ENCODE measurements at regions not wholly inside any gene's neighbourhood (a gene's known extent, or its start where the extent isn't known, plus 50 kb on each side); places are given as distances from the start of the nearest gene placed in this dataset.

DNA sequence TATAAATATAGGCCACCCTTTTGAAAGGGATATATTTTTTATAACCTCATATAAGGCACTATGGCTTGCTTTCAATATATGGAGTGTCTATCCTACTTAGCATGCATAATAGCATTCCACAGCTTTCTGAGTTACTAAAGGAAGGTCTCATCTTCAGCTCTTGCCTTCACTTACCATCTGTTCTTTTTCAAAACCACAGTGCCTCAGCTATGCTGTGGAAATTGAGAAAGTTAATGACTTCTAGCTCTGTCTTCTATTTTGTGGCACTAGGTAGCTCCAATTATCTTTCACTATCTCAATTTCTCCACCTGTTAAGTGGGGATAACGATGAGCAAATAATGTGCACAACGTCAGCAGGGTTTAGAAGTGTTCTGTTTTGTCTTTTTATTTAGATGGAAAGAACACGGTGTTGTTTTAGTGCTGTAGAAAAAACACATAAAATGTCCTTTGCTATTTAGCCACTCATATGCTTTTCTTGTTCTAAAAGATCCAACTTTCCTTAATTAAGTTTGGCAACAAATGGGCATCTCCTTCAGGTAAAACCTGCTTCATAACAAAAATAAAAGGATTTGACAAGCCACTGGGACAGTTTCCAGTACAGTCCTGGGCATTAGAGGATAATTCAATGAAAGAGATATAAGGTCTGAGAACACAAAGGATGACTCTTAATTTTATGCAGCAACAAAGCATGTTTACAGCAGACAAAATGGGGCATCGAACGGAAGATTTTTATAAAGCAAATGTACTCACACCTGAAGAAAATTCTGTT lies 462.0 kb upstream of the SYT1 start:
- TF ChIP-seq, protein P1, sequence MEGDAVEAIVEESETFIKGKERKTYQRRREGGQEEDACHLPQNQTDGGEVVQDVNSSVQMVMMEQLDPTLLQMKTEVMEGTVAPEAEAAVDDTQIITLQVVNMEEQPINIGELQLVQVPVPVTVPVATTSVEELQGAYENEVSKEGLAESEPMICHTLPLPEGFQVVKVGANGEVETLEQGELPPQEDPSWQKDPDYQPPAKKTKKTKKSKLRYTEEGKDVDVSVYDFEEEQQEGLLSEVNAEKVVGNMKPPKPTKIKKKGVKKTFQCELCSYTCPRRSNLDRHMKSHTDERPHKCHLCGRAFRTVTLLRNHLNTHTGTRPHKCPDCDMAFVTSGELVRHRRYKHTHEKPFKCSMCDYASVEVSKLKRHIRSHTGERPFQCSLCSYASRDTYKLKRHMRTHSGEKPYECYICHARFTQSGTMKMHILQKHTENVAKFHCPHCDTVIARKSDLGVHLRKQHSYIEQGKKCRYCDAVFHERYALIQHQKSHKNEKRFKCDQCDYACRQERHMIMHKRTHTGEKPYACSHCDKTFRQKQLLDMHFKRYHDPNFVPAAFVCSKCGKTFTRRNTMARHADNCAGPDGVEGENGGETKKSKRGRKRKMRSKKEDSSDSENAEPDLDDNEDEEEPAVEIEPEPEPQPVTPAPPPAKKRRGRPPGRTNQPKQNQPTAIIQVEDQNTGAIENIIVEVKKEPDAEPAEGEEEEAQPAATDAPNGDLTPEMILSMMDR (IDR thresholded peaks at IDR 0.05; ENCODE audit: insufficient read depth, low read depth, low read length, missing control alignments), result no peak
- no peak overlapping the region for H3K4me3 ChIP-seq (ENCODE audit: low read length)
- DNase-seq (ENCODE audit: low read depth), result no peak

DNA sequence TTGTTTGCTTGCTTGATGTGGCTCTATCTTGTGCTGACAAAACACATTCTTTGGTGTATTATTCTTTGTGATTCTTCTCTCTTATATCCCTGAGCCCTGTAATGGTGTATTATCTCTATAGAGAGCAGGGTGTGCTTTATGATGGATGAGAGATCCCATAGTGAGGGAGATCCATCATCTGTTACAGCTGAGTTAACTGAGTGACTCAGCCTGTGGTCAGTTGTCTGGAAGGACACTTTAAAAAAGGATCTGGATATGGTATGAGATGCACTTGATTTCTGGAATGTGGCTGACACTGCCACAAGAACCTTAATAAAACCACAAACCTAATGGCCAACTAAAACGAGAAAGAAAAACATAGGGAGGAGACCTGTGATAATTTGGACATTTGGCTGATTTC lies 461.4 kb upstream of the SYT1 start:
- DNase-seq (ENCODE audit: low read depth), result peak; percentile 24
- TF ChIP-seq, protein P1 (IDR thresholded peaks at IDR 0.05; ENCODE audit: insufficient read depth, low read depth, low read length, missing control alignments), result no peak
- H3K4me3 ChIP-seq (ENCODE audit: low read length), result no peak overlapping the region

DNA sequence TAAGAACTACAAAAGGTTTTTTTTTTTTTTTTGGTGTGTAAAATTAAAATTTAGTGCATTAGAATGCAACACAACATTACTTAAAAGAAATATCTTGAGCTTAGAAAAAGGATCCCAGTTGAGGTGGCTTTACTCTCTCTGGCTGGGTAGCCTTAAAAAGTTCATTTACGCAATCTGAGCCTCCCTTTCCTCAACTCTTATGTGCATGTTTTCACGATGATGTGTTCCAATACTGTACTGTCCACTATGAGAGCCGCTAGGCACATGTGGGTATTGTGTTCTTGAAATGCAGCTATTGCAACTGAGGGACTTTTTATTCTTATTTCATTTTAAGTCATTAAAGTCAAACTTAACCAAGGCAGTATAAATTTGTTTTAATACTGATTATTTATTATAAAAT lies 460.9 kb upstream of the SYT1 start:
- DNase-seq (ENCODE audit: low read depth), result no peak
- TF ChIP-seq, protein P1 (IDR thresholded peaks at IDR 0.05; ENCODE audit: insufficient read depth, low read depth, low read length, missing control alignments), result no peak
- no peak overlapping the region for H3K4me3 ChIP-seq (ENCODE audit: low read length)

DNA sequence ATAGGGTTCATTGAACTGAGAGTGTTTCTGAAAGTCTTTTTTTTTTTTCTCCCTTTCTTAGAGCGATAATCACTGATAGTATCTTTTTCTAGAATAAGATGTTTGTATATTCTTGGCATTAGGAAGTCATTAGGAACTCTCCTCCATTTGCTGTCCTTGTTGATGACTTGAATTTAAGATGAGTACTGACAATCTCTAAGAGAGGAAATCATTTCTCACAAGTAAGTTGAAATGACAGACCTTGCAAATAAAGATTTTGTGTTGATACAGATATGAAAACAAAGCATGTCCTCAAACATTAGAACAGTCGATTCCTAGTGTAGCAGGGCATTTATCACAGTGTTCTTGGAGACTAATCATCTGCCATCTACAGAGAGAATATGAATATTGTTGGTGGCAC lies 458.4 kb upstream of the SYT1 start:
- no peak overlapping the region for H3K4me3 ChIP-seq (ENCODE audit: low read length)
- TF ChIP-seq, protein P1 (IDR thresholded peaks at IDR 0.05; ENCODE audit: insufficient read depth, low read depth, low read length, missing control alignments), result no peak
- DNase-seq (ENCODE audit: low read depth), result no peak

DNA sequence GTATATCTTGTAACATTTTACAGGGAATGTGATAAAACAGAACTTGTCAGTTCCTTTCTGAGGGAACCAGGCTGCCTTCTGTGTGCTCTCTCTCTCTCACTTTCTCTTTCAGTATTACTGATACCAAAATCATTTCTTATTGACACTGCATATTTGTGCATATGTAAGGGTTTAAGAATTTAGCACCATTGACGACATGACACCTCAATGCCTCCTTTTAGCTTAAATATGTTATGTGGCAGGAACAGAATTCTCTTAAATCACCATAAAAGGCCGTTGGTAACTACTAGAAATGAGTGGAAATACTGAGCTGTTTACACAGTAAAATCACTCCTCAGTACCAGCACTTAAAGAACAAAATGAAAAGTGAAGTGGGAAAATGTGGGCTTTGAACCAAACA lies 457.7 kb upstream of the SYT1 start:
- no peak for DNase-seq (ENCODE audit: low read depth)
- TF ChIP-seq, protein P1 (IDR thresholded peaks at IDR 0.05; ENCODE audit: insufficient read depth, low read depth, low read length, missing control alignments), result no peak
- no peak overlapping the region for H3K4me3 ChIP-seq (ENCODE audit: low read length)

DNA sequence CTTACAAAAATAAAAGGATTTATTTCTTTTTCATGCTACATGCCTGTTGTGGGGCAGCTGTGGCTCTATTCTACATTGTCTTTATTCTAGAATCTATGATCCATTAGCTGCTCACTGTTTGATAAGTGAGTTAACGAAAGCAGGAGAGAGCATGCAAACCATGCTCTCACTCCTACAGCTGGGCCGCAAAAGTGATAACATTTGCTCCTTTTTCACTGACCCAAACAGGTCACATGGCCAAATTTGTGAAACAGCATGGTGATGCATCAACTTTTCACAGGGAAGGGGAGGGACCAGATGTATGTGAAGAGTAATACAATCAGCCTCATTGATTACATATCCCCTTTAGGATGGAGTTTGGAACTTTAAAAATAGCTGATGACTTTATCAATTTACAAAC lies 456.9 kb upstream of the SYT1 start:
- no peak for DNase-seq (ENCODE audit: low read depth)
- TF ChIP-seq, protein P1 (IDR thresholded peaks at IDR 0.05; ENCODE audit: insufficient read depth, low read depth, low read length, missing control alignments), result no peak
- H3K4me3 ChIP-seq (ENCODE audit: low read length), result no peak overlapping the region

DNA sequence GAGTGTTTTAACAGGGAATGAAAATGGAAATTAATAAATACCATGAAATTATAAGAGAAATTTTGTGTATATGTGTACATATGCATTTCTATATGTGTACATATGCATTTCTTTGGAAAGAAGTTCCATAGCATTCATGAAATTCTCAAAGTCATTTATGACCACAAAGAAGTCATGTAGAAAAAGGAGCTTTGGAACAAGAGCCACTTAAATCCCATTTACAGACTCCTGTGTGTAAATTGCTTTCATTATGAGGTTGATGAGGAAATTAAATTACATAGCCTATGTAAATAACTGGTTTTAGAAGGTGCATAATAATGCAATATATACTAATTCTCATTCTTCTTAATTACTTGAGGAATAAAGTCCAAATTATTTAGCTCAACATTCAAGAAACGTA lies 450.5 kb upstream of the SYT1 start:
- no peak for DNase-seq (ENCODE audit: low read depth)
- TF ChIP-seq, protein P1 (IDR thresholded peaks at IDR 0.05; ENCODE audit: insufficient read depth, low read depth, low read length, missing control alignments), result no peak
- no peak overlapping the region for H3K4me3 ChIP-seq (ENCODE audit: low read length)

Data from epithelial cell of esophagus (primary cell).